ENCODE measurements at regions not wholly inside any gene's neighbourhood (a gene's known extent, or its start where the extent isn't known, plus 50 kb on each side); places are given as distances from the start of the nearest gene placed in this dataset.
"Not testable (repeated sequence)": the region's sequence is repeated elsewhere in the genome, so short reads cannot be mapped to it uniquely, and the experiment has no call there.

DNA sequence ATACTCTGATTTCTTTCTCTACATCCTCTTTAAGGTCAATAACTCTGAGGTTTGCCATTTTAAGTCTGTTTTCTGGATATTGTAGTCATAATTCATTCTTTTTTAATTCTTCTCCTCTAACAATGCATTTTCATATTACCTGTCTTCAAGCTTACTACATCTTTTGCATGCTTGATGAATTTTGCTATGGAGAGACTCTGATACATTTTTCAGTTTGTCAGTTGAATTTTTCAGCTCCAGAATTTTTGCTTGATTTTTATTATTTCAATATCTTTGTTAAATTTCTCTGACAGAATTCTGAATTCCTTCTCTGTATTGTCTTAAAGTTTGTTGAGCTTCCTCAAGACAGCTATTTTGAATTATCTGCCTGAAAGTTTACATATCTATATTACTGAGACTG, 159.8 kb upstream of the ST8SIA4 start:
- H3K4me3 Mint-ChIP-seq, result no peak overlapping the region
- H3K4me1 Mint-ChIP-seq, result no peaks in the 10 kb centered on the region
- no peak for DNase-seq
- peaks cover 9% of the 10 kb centered on the region for H3K9me3 Mint-ChIP-seq
- H3K27ac Mint-ChIP-seq, result no peak overlapping the region
- H3K27me3 Mint-ChIP-seq, result no peaks in the 10 kb centered on the region
- CTCF ChIA-PET, result no interaction called here
- H3K36me3 Mint-ChIP-seq, result no peaks in the 10 kb centered on the region

GRCh38 chr5:101047181-101047580, 144.1 kb upstream of the ST8SIA4 start:
- Mint-ChIP-seq H3K36me3 (no peaks in the 10 kb centered on the region), H3K9me3 (no peaks in the 10 kb centered on the region), H3K4me1 (peaks cover 8% of the 10 kb centered on the region), H3K27ac (no peak overlapping the region), H3K27me3 (no peaks in the 10 kb centered on the region), H3K4me3 (no peak overlapping the region)
- DNase-seq, result no peak
- CTCF ChIA-PET, result no interaction called here

DNA sequence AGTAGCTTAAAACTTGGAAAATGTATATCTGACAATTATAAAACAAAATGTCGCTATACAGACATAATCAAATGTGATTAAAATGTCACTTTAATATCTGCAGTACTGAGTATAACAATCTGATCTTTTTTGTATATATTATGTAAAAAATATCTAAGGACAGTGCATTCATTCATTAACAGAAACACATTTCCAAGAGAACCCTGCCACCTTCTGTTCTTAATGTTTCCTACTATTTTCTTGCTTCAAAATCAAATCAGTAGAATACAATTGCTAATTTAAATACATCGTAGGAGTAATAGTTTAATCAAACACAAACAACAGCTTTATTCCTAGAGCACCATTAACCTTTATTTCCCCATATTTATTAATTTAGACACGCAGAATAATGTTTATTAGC, 142.6 kb upstream of the ST8SIA4 start:
- H3K27ac Mint-ChIP-seq, result no peak overlapping the region
- no peak for DNase-seq
- no peaks in the 10 kb centered on the region for H3K27me3 Mint-ChIP-seq
- peaks cover 8% of the 10 kb centered on the region for H3K4me1 Mint-ChIP-seq
- H3K9me3 Mint-ChIP-seq, result no peaks in the 10 kb centered on the region
- CTCF ChIA-PET, result interaction anchor here (0.6 to 1.2 kb wide), 2 partner anchors 271 to 422 kb away, joined by 3 read pairs; no protein-coding TSS in a partner anchor
- H3K36me3 Mint-ChIP-seq, result no peaks in the 10 kb centered on the region
- H3K4me3 Mint-ChIP-seq, result no peak overlapping the region

- H3K27me3 Mint-ChIP-seq, H3K36me3 Mint-ChIP-seq, H3K27ac Mint-ChIP-seq, CTCF ChIA-PET, H3K9me3 Mint-ChIP-seq, H3K4me3 Mint-ChIP-seq, DNase-seq, H3K4me1 Mint-ChIP-seq: not testable (repeated sequence)
Measured at GRCh38 chr5:101040002-101040401, 136.9 kb upstream of the ST8SIA4 start.

GRCh38 chr5:101036778-101037177, 133.7 kb upstream of the ST8SIA4 start:
- Mint-ChIP-seq H3K9me3 (no peaks in the 10 kb centered on the region), H3K4me1 (no peaks in the 10 kb centered on the region), H3K27ac (no peak overlapping the region), H3K4me3 (no peak overlapping the region), H3K36me3 (no peaks in the 10 kb centered on the region), H3K27me3 (no peaks in the 10 kb centered on the region)
- CTCF ChIA-PET, result no interaction called here
- no peak for DNase-seq

- Mint-ChIP-seq H3K4me3 (no peak overlapping the region), H3K27me3 (no peaks in the 10 kb centered on the region), H3K27ac (no peak overlapping the region), H3K4me1 (no peaks in the 10 kb centered on the region), H3K9me3 (no peaks in the 10 kb centered on the region), H3K36me3 (no peaks in the 10 kb centered on the region)
- CTCF ChIA-PET, result no interaction called here
- DNase-seq, result no peak
Measured at GRCh38 chr5:101035425-101035824, 132.3 kb upstream of the ST8SIA4 start.

DNA sequence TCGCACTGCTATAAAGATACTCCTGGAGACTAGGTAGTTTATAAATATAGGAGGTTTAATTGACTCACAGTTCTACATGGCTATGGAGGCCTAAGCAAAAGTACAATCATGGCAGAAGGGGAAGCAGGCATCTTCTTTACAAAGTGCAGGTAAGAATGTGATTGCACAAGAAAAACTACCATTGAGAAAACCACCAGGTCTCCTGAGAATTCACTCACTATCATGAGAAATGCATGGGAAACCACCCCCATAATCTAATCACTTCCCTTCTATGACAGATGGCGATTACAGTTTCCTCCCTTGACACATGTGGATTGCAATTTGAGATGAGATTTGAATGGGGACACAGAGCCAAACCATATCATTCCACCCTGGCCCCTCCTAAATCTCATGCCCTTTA, 121.2 kb upstream of the ST8SIA4 start:
- DNase-seq, result no peak
- H3K36me3 Mint-ChIP-seq, result no peaks in the 10 kb centered on the region
- CTCF ChIA-PET, result no interaction called here
- no peaks in the 10 kb centered on the region for H3K4me1 Mint-ChIP-seq
- peaks cover 2% of the 10 kb centered on the region for H3K9me3 Mint-ChIP-seq
- no peak overlapping the region for H3K4me3 Mint-ChIP-seq
- no peaks in the 10 kb centered on the region for H3K27me3 Mint-ChIP-seq
- no peak overlapping the region for H3K27ac Mint-ChIP-seq

GRCh38 chr5:101018299-101018698, 115.2 kb upstream of the ST8SIA4 start:
- no peak for DNase-seq
- CTCF ChIA-PET, result no interaction called here
- Mint-ChIP-seq H3K4me1 (no peaks in the 10 kb centered on the region), H3K27me3 (no peaks in the 10 kb centered on the region), H3K27ac (no peak overlapping the region), H3K36me3 (no peaks in the 10 kb centered on the region), H3K9me3 (peaks cover 2% of the 10 kb centered on the region), H3K4me3 (no peak overlapping the region)

DNA sequence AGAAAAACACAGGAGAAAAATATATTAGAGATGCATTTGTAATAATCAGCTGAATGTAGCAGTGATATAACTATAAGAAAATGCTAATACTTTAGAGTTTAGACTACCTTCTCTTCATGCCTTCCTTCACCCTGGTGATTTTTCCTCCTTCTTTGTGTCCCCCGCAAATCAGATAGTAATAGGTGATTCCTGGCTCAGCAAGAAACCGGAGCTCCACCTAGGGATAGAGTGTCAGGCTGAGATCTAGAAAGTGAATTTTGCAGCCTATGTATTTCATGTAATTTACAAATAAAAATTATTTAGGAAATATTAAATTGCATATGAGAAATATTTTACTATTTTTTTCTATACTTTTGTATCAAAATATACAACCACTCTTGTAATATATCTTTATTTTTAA, 109.8 kb upstream of the ST8SIA4 start:
- Mint-ChIP-seq H3K27ac (no peak overlapping the region), H3K36me3 (no peaks in the 10 kb centered on the region), H3K4me1 (no peaks in the 10 kb centered on the region), H3K9me3 (no peaks in the 10 kb centered on the region), H3K27me3 (no peaks in the 10 kb centered on the region), H3K4me3 (no peak overlapping the region)
- no peak for DNase-seq
- CTCF ChIA-PET, result no interaction called here

DNA sequence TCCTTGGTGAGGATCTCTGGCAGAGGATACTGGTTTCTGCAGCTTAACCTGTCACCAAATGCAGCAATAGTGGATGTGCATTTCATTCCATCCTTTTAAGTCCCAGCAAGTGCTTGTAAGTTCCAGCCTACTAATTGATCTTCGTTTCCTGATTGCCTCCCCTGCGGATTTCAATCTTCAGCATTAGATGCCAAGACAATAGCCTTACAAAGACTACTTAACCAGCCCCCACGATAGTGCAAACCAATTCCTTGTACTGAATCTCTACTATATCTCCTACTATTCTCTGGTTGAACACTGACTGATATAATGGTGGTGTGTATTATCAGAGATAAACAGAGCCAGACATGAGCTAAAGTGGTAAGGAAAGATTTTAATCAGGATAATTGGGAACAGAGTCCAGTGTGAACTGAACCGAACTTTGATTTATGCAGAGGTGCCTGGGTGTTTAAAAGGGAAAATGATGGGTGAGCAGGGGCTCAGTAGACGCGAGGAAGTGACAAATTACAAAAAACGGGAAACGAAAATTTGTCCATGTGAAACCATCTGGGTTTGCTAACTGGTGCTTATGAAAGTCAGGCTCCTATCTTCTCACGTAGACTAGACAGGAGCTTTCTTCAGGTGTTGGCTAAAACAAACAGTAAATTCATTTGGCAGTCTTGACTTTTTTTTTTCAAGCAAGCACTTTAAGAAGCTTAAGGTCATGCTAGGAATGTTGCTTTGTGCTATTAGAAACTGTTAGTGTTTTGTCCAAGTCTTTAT, 106.9 kb upstream of the ST8SIA4 start:
- Mint-ChIP-seq H3K4me1 (no peaks in the 10 kb centered on the region), H3K27ac (no peak overlapping the region), H3K36me3 (no peaks in the 10 kb centered on the region), H3K9me3 (no peaks in the 10 kb centered on the region), H3K27me3 (no peaks in the 10 kb centered on the region), H3K4me3 (no peak overlapping the region)
- CTCF ChIA-PET, result no interaction called here
- no peak for DNase-seq

- no peak for DNase-seq
- Mint-ChIP-seq H3K27me3 (peaks cover 3% of the 10 kb centered on the region), H3K4me3 (no peak overlapping the region), H3K36me3 (no peaks in the 10 kb centered on the region), H3K9me3 (no peaks in the 10 kb centered on the region), H3K27ac (no peak overlapping the region), H3K4me1 (no peaks in the 10 kb centered on the region)
- CTCF ChIA-PET, result no interaction called here
Measured at GRCh38 chr5:100992354-100992753, 89.3 kb upstream of the ST8SIA4 start.

DNA sequence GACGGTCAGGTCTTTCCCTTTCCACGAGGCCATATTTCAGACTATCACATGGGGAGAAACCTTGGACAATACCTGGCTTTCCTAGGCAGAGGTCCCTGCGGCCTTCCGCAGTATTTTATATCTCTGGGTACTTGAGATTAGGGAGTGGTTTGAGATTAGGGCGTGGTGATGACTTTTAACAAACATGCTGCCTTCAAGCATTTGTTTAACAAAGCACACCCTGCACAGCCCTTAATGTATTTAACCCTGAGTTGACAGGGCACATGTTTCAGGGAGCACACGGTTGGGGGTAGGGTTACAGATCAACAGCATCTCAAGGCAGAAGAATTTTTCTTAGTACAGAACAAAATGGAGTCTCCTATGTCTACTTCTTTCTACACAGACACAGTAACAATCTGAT, 80.5 kb upstream of the ST8SIA4 start:
- H3K36me3 Mint-ChIP-seq, H3K27ac Mint-ChIP-seq, H3K27me3 Mint-ChIP-seq, H3K4me3 Mint-ChIP-seq, H3K9me3 Mint-ChIP-seq, CTCF ChIA-PET, DNase-seq, H3K4me1 Mint-ChIP-seq: not testable (repeated sequence)

DNA sequence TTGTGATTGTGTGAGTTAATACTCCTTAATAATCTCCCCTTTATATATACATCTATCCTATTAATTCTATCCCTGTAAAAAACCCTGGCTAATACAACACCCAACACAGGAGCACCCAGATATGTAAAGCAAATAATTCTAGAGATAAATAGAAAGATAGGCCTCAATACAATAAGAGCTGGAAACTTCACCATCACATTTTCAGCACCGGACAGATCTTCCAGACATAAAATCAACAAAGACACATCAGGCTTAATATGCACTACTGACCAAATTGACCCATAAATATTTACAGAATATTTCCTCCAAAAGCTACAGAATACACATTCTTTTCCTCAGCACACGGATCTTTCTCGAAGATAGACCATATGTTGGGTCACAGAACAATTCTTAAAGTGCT, 71.0 kb upstream of the ST8SIA4 start:
- Mint-ChIP-seq H3K36me3 (no peaks in the 10 kb centered on the region), H3K27ac (no peak overlapping the region), H3K4me1 (no peaks in the 10 kb centered on the region), H3K27me3 (no peaks in the 10 kb centered on the region), H3K4me3 (no peak overlapping the region), H3K9me3 (peaks cover 3% of the 10 kb centered on the region)
- DNase-seq, result no peak
- CTCF ChIA-PET, result no interaction called here

DNA sequence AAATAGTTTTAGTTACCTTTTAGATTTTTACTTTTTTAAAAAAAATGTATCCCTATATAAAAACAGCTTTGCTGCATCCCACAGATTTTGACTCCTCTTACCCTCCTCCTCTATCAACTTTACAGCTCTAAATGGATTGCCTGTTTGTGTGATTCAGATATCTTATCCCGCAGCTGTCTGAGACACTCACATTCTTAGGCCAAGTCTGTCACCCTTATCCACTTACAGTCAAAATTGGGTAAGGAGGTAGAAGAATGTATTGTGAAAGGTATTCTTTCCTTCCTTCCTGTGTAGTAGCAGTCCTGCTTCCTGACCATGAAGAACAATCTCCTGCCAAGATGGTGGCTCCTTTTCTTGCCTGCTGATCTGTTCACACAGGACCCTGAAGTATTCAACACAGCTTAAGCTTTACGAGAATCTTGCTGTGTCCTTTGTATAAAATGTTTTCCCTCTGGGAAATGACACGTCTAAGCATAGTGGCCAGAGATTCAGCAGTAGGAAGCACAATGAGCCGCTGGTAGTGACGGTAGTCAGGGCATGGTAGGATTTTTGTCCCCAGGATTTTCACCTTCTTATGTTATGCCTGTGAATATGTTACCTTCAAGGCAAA, 67.7 kb upstream of the ST8SIA4 start:
- Mint-ChIP-seq H3K4me3 (no peak overlapping the region), H3K36me3 (no peaks in the 10 kb centered on the region), H3K27ac (no peak overlapping the region), H3K27me3 (peaks cover 4% of the 10 kb centered on the region), H3K9me3 (no peaks in the 10 kb centered on the region), H3K4me1 (no peaks in the 10 kb centered on the region)
- DNase-seq, result no peak
- CTCF ChIA-PET, result no interaction called here

GRCh38 chr5:100965291-100965690, 62.2 kb upstream of the ST8SIA4 start:
- Mint-ChIP-seq H3K4me1 (no peaks in the 10 kb centered on the region), H3K36me3 (no peaks in the 10 kb centered on the region), H3K9me3 (no peaks in the 10 kb centered on the region), H3K4me3 (no peak overlapping the region), H3K27me3 (peaks cover 9% of the 10 kb centered on the region), H3K27ac (no peak overlapping the region)
- CTCF ChIA-PET, result interaction anchor here (0.6 kb wide), 1 partner anchor 76 kb away, joined by 3 read pairs; no protein-coding TSS in a partner anchor
- no peak for DNase-seq
